Left ventricle myocardium inferior (tissue), 1 donor: ENCODE measurements at regions not wholly inside any gene's neighbourhood (a gene's known extent, or its start where the extent isn't known, plus 50 kb on each side); places are given as distances from the start of the nearest gene placed in this dataset.

Experiments used
- DNase-seq: peaks from one replicate; pipeline ENCODE4 v3.0.0-alpha.2; 2020
- H3K27ac ChIP-seq: fragments of 200-600 bp; replicated peaks from 2 replicates; pipeline ENCODE4 v1.8.0; 2021
- H3K27me3 ChIP-seq: fragments of 200-600 bp; 2 replicates; pipeline ENCODE4 v1.8.0; 2021; ENCODE audit warnings: low read depth
- H3K36me3 ChIP-seq: fragments of 200-600 bp; 2 replicates; pipeline ENCODE4 v1.8.0; 2021
- H3K4me1 ChIP-seq: fragments of 200-600 bp; 2 replicates; pipeline ENCODE4 v1.8.0; 2021
- H3K4me3 ChIP-seq: fragments of 200-600 bp; 2 replicates; pipeline ENCODE4 v1.8.0; 2021; ENCODE audit warnings: mild to moderate bottlenecking, moderate library complexity
- H3K9me3 ChIP-seq: fragments of 200-600 bp; replicated peaks from 2 replicates; pipeline ENCODE4 v1.8.0; 2021
- CTCF ChIP-seq: fragments of 200-600 bp; IDR thresholded peaks from 2 replicates; pipeline ENCODE4 v1.8.0; 2021; ENCODE audit warnings: antibody characterized with exemption, mild to moderate bottlenecking, borderline replicate concordance
- intact Hi-C: fragments of 100-400 bp; cut with micrococcal nuclease; formaldehyde crosslinking; loops from one replicate; pipeline ENCODE4 v1.11.0; 2022
- donor health status: DM: no; HTN: yes; CAD: no; lungs with severe emphysema.

DNA sequence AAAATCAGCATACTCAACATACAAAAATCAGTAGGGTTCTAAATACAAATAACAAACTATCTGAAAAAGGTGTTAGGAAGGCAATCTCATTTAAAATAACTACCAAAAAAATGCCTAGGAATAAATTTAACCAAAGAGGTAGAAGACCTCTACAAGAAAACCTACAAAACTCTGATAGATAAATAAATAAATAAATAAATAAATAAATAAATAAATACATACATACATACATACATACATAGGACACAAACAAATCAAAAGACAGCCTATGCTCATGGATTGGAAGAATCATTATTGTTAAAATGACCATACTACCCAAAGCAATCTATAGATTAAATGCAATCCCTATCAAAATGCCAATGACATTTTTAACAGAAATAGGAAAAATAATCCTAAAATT lies 194.7 kb downstream of the BARHL2 start:
- Histone ChIP-seq H3K4me3 (no peak overlapping the region), H3K27me3 (no peaks in the 10 kb centered on the region), H3K36me3 (no peaks in the 10 kb centered on the region), H3K27ac (no peak overlapping the region), H3K4me1 (no peaks in the 10 kb centered on the region), H3K9me3 (peaks cover 60% of the 10 kb centered on the region)
- intact Hi-C loops, result no loop called here
- TF ChIP-seq CTCF, result no peak
- no peak for DNase-seq

DNA sequence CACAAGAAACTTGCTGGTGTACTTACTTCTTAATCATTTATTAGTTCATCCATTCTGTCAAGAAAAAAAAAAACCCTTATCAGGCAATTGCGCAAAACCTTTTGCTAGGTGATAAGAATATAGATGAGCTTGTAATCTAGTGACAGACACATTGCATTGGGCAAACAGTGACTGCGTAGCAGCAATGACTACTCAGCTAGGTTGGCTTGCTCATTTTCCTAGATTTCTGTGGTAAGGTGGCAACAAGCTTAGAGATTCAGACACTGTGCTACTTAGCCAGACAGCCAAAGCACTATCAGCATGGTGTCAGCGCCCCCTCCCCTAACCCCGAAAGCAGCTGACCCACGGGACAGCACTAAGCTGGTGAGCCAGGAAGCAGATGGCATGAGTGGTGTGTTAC lies 203.1 kb downstream of the BARHL2 start:
- H3K27ac ChIP-seq, result no peak overlapping the region
- peaks cover 11% of the 10 kb centered on the region for H3K27me3 ChIP-seq
- no peaks in the 10 kb centered on the region for H3K4me1 ChIP-seq
- H3K9me3 ChIP-seq, result peaks cover 23% of the 10 kb centered on the region
- H3K4me3 ChIP-seq, result no peak overlapping the region
- no peaks in the 10 kb centered on the region for H3K36me3 ChIP-seq
- intact Hi-C loops, result no loop called here
- TF ChIP-seq CTCF, result no peak
- no peak for DNase-seq

DNA sequence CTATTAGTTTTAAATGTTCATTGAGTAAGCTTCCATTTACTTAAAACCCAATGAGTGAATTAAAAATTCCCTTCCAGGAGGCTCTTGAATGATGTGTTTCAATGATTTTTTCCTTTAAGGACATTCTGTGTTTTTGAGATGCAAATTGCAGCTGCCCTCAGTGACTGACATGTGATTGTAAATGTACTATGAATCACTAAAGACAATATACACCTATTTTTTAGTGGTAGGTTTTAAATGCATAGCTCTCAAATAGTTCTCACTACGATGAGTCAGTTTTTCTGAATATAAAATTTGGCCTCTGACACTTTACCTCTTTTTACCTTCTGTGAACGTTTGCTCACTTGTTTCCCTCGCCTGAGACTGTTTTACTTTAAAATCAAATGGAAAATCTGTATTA lies 204.7 kb downstream of the BARHL2 start:
- H3K9me3 ChIP-seq, result peaks cover 8% of the 10 kb centered on the region
- no peak overlapping the region for H3K4me3 ChIP-seq
- H3K4me1 ChIP-seq, result no peaks in the 10 kb centered on the region
- H3K27ac ChIP-seq, result no peak overlapping the region
- no peaks in the 10 kb centered on the region for H3K36me3 ChIP-seq
- TF ChIP-seq CTCF, result no peak
- peaks cover 11% of the 10 kb centered on the region for H3K27me3 ChIP-seq
- intact Hi-C loops, result no loop called here
- no peak for DNase-seq

DNA sequence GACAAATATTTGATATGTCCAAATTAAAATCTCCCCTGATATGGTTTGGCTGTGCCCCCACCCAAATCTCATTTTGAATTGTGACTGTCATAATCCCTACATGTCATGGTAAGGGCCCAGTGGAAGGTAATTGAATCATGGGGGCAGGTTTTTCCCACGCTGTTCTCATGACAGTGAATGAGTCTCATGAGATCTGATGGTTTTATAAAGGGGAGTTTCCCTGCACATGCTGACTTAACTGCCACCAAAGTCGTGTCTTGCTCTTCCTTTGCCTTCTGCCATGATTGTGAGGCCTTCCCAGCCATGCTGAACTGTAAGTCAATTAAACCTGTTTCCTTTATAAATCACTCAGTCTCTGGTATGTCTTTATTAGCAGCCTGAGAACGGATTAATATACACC lies 207.0 kb downstream of the BARHL2 start:
- Histone ChIP-seq H3K36me3 (no peaks in the 10 kb centered on the region), H3K9me3 (no peaks in the 10 kb centered on the region), H3K27ac (no peak overlapping the region), H3K27me3 (peaks cover 11% of the 10 kb centered on the region), H3K4me1 (no peaks in the 10 kb centered on the region), H3K4me3 (no peak overlapping the region)
- intact Hi-C loops, result no loop called here
- TF ChIP-seq CTCF, result no peak
- no peak for DNase-seq

- intact Hi-C loops, result no loop called here
- Histone ChIP-seq H3K27ac (no peak overlapping the region), H3K9me3 (no peaks in the 10 kb centered on the region), H3K27me3 (peaks cover 11% of the 10 kb centered on the region), H3K4me1 (no peaks in the 10 kb centered on the region), H3K36me3 (no peaks in the 10 kb centered on the region), H3K4me3 (no peak overlapping the region)
- no peak for TF ChIP-seq CTCF
- no peak for DNase-seq
Observed at GRCh38 chr1:90509225-90510048, 207.7 kb downstream of the BARHL2 start.
